HS-27A (cell line): ENCODE measurements at regions not wholly inside any gene's neighbourhood (a gene's known extent, or its start where the extent isn't known, plus 50 kb on each side); places are given as distances from the start of the nearest gene placed in this dataset.
"Not testable (repeated sequence)": the region's sequence is repeated elsewhere in the genome, so short reads cannot be mapped to it uniquely, and the experiment has no call there.

Experiments
- DNase-seq: peaks from one replicate; pipeline ENCODE4 v3.0.0-alpha.2; 2012; ENCODE audit warnings: low read depth, missing footprints

- no peak for DNase-seq
These were observed 297.5 kb upstream of the CRIM1 start for GRCh38 chr2:36058076-36058475.

GRCh38 chr2:36052819-36053218 lies 302.8 kb upstream of the CRIM1 start:
- no peak for DNase-seq

GRCh38 chr2:36044411-36044810 lies 311.2 kb upstream of the CRIM1 start:
- no peak for DNase-seq

GRCh38 chr2:36035137-36035536 lies 320.4 kb upstream of the CRIM1 start:
- DNase-seq, result no peak

GRCh38 chr2:36032046-36032445 lies 323.5 kb upstream of the CRIM1 start:
- no peak for DNase-seq

GRCh38 chr2:36031471-36031870 lies 324.1 kb upstream of the CRIM1 start:
- no peak for DNase-seq

GRCh38 chr2:36027616-36028015 lies 328.0 kb upstream of the CRIM1 start:
- DNase-seq, result no peak

- no peak for DNase-seq
These were observed 342.5 kb upstream of the CRIM1 start for GRCh38 chr2:36013064-36013463.

- no peak for DNase-seq
These were observed 349.1 kb upstream of the CRIM1 start for GRCh38 chr2:36006444-36006843.

GRCh38 chr2:36002941-36003340 lies 352.6 kb upstream of the CRIM1 start:
- DNase-seq, result no peak

- DNase-seq, result no peak
These were observed 358.1 kb upstream of the CRIM1 start for GRCh38 chr2:35997488-35997887.

- DNase-seq, result no peak
These were observed 366.1 kb upstream of the CRIM1 start for GRCh38 chr2:35989503-35989902.

GRCh38 chr2:35989040-35989439 lies 366.5 kb upstream of the CRIM1 start:
- DNase-seq, result no peak

GRCh38 chr2:35986871-35987270 lies 368.7 kb upstream of the CRIM1 start:
- DNase-seq, result no peak

- no peak for DNase-seq
These were observed 377.4 kb upstream of the CRIM1 start for GRCh38 chr2:35978218-35978617.

GRCh38 chr2:35976611-35977010 lies 379.0 kb upstream of the CRIM1 start:
- no peak for DNase-seq

- no peak for DNase-seq
These were observed 381.8 kb upstream of the CRIM1 start for GRCh38 chr2:35973737-35974132.

GRCh38 chr2:35973132-35973736 lies 382.3 kb upstream of the CRIM1 start:
- no peak for DNase-seq

GRCh38 chr2:35963824-35964223 lies 391.8 kb upstream of the CRIM1 start:
- DNase-seq, result no peak

GRCh38 chr2:35963357-35963756 lies 392.2 kb upstream of the CRIM1 start:
- no peak for DNase-seq

- no peak for DNase-seq
These were observed 392.9 kb upstream of the CRIM1 start for GRCh38 chr2:35962585-35963146.

GRCh38 chr2:35960596-35960995 lies 395.0 kb upstream of the CRIM1 start:
- DNase-seq, result no peak

- DNase-seq, result not testable (repeated sequence)
These were observed 398.5 kb upstream of the CRIM1 start for GRCh38 chr2:35957053-35957452.

- DNase-seq, result no peak
These were observed 409.1 kb upstream of the CRIM1 start for GRCh38 chr2:35946478-35946877.
